Activated CD4-positive, alpha-beta T cell treated with anti-CD3 and anti-CD28 coated beads, Interleukin-2, amount 50 U/mL, for 24 hours (primary cell): ENCODE measurements at regions not wholly inside any gene's neighbourhood (a gene's known extent, or its start where the extent isn't known, plus 50 kb on each side); places are given as distances from the start of the nearest gene placed in this dataset.

ENCODE experiments used
- DNase-seq, 2 donors: peaks; one replicate each; pipeline ENCODE4 v3.0.0-alpha.2; 2020; ENCODE audit warnings: low read depth in 1 of 2, low spot score in 1 of 2

GRCh38 chr7:142414915-142415314, 157.1 kb upstream of the PRSS58 start:
- no peak for DNase-seq

DNA sequence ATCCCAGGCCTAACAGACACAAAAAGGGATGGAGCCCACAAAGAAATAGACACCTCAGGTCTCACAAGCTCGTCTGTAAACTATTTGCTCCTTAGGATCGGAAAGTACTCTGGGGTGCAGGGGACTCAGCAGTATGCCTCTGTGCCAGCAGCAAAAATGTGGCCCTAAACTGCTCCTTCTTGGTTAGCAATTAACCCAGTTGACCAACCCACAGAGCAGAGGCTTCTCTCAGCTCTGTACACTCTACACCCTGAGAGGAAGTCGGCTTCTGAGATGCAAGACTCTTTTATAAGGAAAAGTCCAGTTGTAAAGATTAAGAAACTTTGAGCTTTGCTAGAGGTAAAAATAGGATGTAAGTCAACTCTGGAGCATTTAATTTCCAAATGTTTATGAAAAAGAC, 156.3 kb upstream of the PRSS58 start:
- no peak for DNase-seq

- DNase-seq, result no peak
Measured at GRCh38 chr7:142413280-142414000, 155.6 kb upstream of the PRSS58 start.

GRCh38 chr7:142412551-142413193, 154.8 kb upstream of the PRSS58 start:
- peak in 1 of 2 donors; percentile 36 for DNase-seq

DNA sequence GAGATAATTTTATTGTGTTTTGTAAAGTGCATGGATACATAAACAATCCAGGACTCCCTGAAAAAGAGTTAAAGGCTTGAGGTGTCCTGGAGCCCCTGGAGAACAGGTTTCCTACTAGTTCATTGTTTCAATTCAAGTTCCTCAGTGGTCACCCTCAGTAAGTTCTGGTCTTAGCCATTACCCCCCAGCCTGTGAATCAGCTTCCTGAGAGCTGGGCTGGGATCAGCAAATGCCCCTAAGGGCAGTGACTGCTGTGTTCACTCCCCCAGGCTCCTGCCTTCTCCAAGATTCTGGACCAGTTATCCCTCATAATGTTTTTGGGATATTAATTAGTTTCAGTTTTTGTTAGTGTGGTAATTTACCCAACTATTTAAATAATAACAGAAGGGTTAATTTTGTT, 151.6 kb upstream of the PRSS58 start:
- DNase-seq, result no peak

- no peak for DNase-seq
Measured at GRCh38 chr7:142408794-142409193, 150.9 kb upstream of the PRSS58 start.

GRCh38 chr7:142407939-142408570, 150.2 kb upstream of the PRSS58 start:
- no peak for DNase-seq

DNA sequence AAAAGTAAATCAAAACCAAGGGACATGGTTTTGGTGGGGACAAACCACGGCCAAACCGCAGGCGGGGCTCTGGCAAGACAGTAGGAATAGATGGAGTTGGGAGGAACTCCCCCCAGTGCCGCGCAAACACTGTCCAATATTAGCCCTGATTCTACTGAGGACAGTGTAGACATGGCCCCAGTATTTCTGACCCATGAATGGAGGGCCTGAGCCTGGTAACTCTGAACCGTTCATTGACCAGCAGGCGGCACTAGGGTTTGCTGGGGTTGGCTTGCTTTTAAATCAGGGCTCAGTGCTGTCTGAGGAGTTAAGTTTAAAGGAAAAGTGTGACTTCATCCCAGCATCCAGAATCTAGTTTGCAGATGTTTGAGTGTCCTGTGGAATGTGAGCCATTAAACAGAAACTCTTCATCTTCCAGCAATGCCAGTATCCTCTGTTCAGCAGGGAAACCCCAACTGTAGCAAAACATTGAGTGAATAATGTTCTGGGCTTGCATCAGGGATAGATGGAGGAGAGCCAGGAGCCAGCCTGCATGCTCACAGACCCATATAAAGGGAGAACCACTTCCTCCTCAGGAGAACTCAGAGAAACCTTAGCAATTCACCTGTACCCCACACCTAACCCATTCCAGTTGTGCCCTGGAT, 147.4 kb upstream of the PRSS58 start:
- no peak for DNase-seq

GRCh38 chr7:142401951-142402350, 144.1 kb upstream of the PRSS58 start:
- no peak for DNase-seq

- no peak for DNase-seq
Measured at GRCh38 chr7:142400042-142400533, 142.2 kb upstream of the PRSS58 start.

- no peak for DNase-seq
Measured at GRCh38 chr7:142391191-142391992, 133.5 kb upstream of the PRSS58 start.

- no peak for DNase-seq
Measured at GRCh38 chr7:142389544-142389943, 131.7 kb upstream of the PRSS58 start.

GRCh38 chr7:142385491-142386340, 127.9 kb upstream of the PRSS58 start:
- DNase-seq, result peak in 1 of 2 donors; percentile 35

DNA sequence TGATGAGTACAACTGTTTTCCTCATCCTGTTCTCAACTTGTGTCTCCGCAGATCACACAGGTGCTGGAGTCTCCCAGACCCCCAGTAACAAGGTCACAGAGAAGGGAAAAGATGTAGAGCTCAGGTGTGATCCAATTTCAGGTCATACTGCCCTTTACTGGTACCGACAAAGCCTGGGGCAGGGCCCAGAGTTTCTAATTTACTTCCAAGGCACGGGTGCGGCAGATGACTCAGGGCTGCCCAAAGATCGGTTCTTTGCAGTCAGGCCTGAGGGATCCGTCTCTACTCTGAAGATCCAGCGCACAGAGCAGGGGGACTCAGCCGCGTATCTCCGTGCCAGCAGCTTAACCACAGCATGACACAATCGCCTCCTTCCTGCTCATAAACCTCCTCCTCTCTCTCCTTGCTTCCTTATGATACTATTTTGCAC, 126.7 kb upstream of the PRSS58 start:
- peak in 1 of 2 donors; percentile 13 for DNase-seq

GRCh38 chr7:142383841-142384492, 126.1 kb upstream of the PRSS58 start:
- no peak for DNase-seq

DNA sequence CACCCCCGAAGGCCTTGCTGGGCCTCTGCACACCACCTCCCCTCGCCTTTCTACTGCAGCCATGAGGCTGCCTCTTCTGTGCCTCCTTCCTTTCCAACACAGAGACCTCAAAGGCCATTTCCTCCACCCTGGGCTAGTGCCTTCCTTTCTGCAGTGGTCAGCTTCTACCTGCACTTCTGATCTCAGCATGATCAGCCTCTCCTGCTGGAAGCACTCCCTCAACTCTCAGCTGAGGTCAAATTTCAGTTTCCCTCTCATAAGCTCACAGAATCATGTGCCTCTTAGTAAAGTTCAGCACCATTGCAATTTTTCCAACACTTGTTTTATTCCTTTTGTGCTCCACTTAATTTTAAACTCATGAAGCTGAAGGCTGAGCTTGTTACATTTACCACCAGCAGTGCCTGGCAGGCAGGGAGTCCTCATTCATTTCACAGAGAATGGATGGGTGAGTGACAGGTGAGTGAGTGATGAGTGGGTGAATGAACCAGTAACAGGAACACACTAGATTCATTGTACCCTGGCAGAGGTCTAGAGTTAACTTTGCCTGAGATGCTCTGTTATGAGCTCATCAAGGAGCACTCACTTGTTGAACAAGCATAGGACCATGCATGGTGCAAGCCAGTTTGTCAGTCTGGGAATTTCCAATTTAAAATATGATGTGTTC, 124.0 kb upstream of the PRSS58 start:
- DNase-seq, result no peak

DNA sequence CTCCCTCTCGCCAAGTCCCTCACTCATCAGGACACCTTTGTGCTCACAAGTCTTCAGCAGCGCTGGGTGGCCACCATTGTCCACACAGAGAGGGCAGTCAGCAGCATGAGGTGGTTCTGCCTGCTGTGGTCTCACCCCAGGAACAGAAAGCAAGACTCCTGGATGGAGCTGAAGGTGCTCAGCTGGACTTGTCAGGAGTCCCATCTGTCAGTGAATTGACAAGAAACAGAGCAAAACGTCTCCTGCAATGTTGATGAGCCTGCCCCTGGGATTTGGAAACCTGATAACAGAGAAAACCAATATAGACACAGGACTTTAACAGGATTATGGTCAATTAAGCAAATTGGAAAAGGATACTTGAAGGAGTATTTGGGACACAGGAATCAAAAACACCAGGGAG, 122.2 kb upstream of the PRSS58 start:
- no peak for DNase-seq

- DNase-seq, result no peak
Measured at GRCh38 chr7:142379201-142379885, 121.5 kb upstream of the PRSS58 start.
